GM12865 (cell line): ENCODE measurements at regions not wholly inside any gene's neighbourhood (a gene's known extent, or its start where the extent isn't known, plus 50 kb on each side); places are given as distances from the start of the nearest gene placed in this dataset.
"Not testable (repeated sequence)": the region's sequence is repeated elsewhere in the genome, so short reads cannot be mapped to it uniquely, and the experiment has no call there.

ENCODE experiments used
- DNase-seq: peaks from one replicate; pipeline ENCODE4 v3.0.0; 2010; ENCODE audit warnings: low read depth
- H3K4me3 ChIP-seq: 2 replicates; pipeline ENCODE4 v1.5.1; 2011; ENCODE audit warnings: mild to moderate bottlenecking, low read depth, low read length, control low read depth
- CTCF ChIP-seq: IDR thresholded peaks from 2 replicates; pipeline ENCODE4 v1.5.1; 2011; ENCODE audit warnings: low read length, control low read depth, low read depth, inconsistent platforms; ENCODE audit not compliant: insufficient read depth; ENCODE audit errors: missing control alignments

DNA sequence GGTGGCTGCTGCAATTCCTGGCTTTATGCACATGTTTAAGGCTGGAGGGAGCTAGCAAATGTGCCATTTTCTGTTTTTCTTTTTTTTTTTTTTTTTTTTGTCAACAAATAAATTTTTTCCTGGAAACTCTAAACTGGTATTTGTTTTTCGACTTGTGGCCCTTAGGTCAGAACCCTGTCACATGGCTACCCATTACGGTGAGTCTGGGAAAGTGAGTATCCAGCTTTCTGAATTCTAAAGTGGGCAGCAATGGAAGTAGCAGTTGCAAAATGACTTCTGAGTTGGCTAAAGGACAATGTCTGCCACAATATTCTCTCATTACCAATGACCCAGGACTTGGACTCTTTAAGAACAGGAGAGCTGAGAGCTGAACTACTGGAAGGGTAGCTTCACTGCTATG lies 225.1 kb upstream of the CENPE start:
- no peak for DNase-seq
- no peak for TF ChIP-seq CTCF
- no peak overlapping the region for H3K4me3 ChIP-seq

DNA sequence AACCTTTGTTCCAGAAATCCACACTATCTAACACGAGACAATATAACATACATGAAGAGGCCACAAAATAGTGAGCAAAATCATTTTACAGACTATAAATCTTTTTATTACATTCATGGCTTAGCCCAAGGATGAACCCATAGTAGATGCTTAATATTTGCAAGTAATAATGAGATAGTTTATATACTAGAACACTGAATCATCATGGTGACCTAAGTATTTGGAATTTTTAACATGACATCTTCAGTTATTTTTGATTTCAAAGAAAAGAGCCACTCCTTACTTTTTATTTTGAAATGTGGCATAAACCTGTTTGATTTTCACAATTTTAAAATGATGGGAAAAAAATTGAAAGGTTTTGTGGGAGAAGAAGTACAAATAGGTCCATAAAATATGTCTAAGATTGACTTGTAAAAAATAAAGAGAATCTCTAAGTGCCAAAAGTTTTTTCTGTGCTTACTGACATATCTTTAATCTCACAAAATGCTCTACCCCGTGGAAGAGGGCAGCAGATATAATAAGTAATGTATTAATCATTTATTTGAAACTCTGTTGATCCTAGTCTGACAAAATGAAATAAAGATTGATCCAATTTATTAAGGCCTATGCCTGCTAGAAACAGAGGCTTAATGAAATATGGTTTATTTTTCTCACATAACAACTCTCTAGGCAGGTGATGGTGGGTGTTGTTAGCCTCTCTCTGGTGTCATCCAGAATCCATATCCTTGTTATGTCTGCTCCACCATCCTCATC lies 224.5 kb upstream of the CENPE start:
- no peak for DNase-seq
- no peak overlapping the region for H3K4me3 ChIP-seq
- TF ChIP-seq CTCF: no peak

GRCh38 chr4:103415801-103416200 lies 217.7 kb upstream of the CENPE start:
- H3K4me3 ChIP-seq: no peak overlapping the region
- DNase-seq: no peak
- TF ChIP-seq CTCF: no peak

DNA sequence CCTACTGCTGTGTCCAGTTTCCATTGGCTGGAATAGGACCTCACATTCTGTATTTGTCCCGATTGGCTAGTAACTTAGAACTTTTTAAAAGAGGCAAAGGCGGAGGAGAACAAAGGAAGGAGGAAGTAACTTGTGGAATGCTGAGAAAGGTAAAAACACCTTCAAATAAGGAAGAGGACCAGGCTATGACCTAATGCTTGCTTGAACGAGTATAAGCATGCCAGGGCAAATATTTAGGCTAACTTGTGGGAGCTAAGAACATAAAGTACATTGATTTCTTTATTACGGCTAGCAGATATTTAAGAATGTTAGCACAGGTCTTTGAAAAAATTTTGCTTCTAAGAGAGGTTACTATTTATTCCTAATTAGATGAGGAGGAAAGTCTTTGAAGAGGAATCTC lies 214.5 kb upstream of the CENPE start:
- not testable (repeated sequence) for DNase-seq, H3K4me3 ChIP-seq

GRCh38 chr4:103410386-103410785 lies 212.2 kb upstream of the CENPE start:
- H3K4me3 ChIP-seq: no peak overlapping the region
- no peak for DNase-seq
- no peak for TF ChIP-seq CTCF

DNA sequence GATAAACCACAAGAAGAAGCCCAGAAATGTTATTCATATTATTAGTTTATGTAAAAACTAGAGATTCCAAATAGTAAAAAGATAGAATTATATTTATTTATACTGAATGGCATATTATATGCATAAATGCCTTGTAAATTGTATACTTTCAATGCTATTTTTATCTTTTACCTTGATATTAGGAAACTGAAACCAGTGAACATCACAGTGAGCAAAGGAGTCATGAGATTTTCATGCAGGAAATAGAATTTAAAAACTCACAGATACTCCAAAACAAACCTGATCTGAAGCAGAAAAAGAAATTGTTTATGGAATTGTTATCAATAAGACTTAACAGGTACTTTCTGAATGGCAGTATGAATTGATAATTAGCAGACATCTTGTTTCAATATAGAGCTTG lies 207.3 kb upstream of the CENPE start:
- no peak for TF ChIP-seq CTCF
- no peak overlapping the region for H3K4me3 ChIP-seq
- no peak for DNase-seq

DNA sequence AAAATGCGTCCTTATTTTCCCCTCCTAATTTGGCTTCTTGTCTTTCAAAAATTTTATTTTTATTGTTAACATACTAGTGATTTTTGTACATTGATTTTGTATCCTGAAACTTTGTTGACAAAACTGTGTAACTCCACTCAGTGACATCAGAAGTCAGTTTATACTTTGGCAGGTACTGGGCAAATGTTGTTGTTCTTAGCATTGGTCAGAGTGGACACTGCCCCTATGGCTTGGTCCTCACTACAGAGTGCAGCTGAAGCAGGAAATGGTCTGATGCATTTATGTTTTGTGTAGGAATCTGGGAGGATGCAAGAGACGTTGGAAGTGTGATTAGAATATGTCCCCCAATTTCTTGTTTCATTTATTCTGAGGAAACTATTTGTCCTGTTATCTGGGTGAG lies 205.5 kb upstream of the CENPE start:
- TF ChIP-seq CTCF: no peak
- H3K4me3 ChIP-seq: no peak overlapping the region
- no peak for DNase-seq

GRCh38 chr4:103402198-103402597 lies 204.1 kb upstream of the CENPE start:
- TF ChIP-seq CTCF: no peak
- no peak for DNase-seq
- no peak overlapping the region for H3K4me3 ChIP-seq
